K562 (cell line): ENCODE measurements at regions not wholly inside any gene's neighbourhood (a gene's known extent, or its start where the extent isn't known, plus 50 kb on each side); places are given as distances from the start of the nearest gene placed in this dataset.

Experiments
- ATAC-seq: fragments of 200-7000 bp; cut with Tn5 transposase; 3 replicates; pipeline ENCODE4 v1.9.1; 2020; ENCODE audit warnings: moderate library complexity
- BruUV-seq: library from RNA; stranded (reverse); fragments of 400-500 nt; replicated peaks from 2 replicates; lab custom pipeline; 2021; lab: Mats Ljungman, UMichigan
- CTCF ChIA-PET: fragments of 300-600 bp; formaldehyde crosslinking; extraction: SDS; loops from one replicate; lab custom pipeline; 2021; ENCODE audit warnings: low intra/inter-chr PET ratio; lab: Yijun Ruan, JAX
- POLR2A ChIA-PET: fragments of 300-600, 350-650 bp; sonication (Branson Sonifier 250); formaldehyde crosslinking; extraction: SDS; loops from one replicate; lab custom pipeline; 2021; ENCODE audit warnings: antibody characterized with exemption, inconsistent platforms; lab: Yijun Ruan, JAX
- DNase-seq, 4 experiments: peaks; one replicate each; pipeline versions ENCODE4 v3.0.0 to v3.0.0-alpha.2; 2011 to 2018; ENCODE audit warnings: low spot score in 3 of 4, mixed read lengths in 3 of 4; ENCODE audit errors: extremely low read depth in 1 of 4
- FAIRE-seq: peaks from 2 replicates; lab custom pipeline; 2011; peaks lifted over from hg19 to GRCh38; lab: Jason Lieb, UNC
- H2AFZ ChIP-seq: 2 replicates; pipeline ENCODE4 v1.6.0; 2011; ENCODE audit warnings: low read depth, low read length, control low read depth, inconsistent platforms
- H3K27ac ChIP-seq: fragments of 200-600 bp; 3 replicates; pipeline ENCODE4 v1.8.0; 2011; ENCODE audit warnings: low read depth, mild to moderate bottlenecking, control low read depth, inconsistent platforms, low read length, moderate library complexity, mixed read lengths; ENCODE audit errors: extremely low read depth
- H3K27me3 ChIP-seq, 2 experiments: fragments of 300-600 bp in 1 of 2; 2 replicates in 1 of 2; 3 replicates in 1 of 2; pipeline versions ENCODE4 v1.6.0 to v1.8.0; 2011; ENCODE audit warnings: inconsistent platforms in 2 of 2, low read length in 2 of 2, mild to moderate bottlenecking in 1 of 2, mixed read lengths in 1 of 2, moderate library complexity in 1 of 2; ENCODE audit not compliant: control insufficient read depth in 2 of 2, insufficient read depth in 2 of 2
- H3K36me3 ChIP-seq: fragments of 300-600 bp; 3 replicates; pipeline ENCODE4 v1.8.0; 2011; ENCODE audit warnings: mild to moderate bottlenecking, low read length, inconsistent platforms; ENCODE audit not compliant: control insufficient read depth, insufficient read depth
- H3K4me1 ChIP-seq, 2 experiments: fragments of 200-600 bp in 1 of 2; replicated peaks in 1 of 2; 2 replicates in 1 of 2; 3 replicates in 1 of 2; pipeline versions ENCODE4 v1.5.1 to v1.8.0; 2011; ENCODE audit warnings: inconsistent platforms in 2 of 2, low read length in 2 of 2, mild to moderate bottlenecking in 1 of 2, mixed read lengths in 1 of 2, moderate library complexity in 1 of 2; ENCODE audit not compliant: control insufficient read depth in 2 of 2, insufficient read depth in 2 of 2
- H3K4me2 ChIP-seq: 2 replicates; pipeline ENCODE4 v1.6.1; 2011; ENCODE audit warnings: low read length, control low read depth, inconsistent platforms, mixed read lengths; ENCODE audit not compliant: insufficient read depth
- H3K4me3 ChIP-seq: fragments of 200-600 bp; sonication (generic), shearing (Covaris generic); 2 replicates; pipeline ENCODE4 v1.5.1; 2016; ENCODE audit warnings: control low read depth, inconsistent platforms
- H3K79me2 ChIP-seq: fragments of 200-600 bp; 3 replicates; pipeline ENCODE4 v1.8.0; 2011; ENCODE audit warnings: low read length, inconsistent platforms; ENCODE audit not compliant: control insufficient read depth, insufficient read depth
- H3K9ac ChIP-seq, 2 experiments: 2 replicates each; pipeline versions ENCODE4 v1.6.0 to v1.6.1; 2011; ENCODE audit warnings: low read depth in 2 of 2, low read length in 2 of 2, control low read depth in 1 of 2, inconsistent platforms in 1 of 2, mild to moderate bottlenecking in 1 of 2, mixed read lengths in 1 of 2; ENCODE audit not compliant: insufficient read depth in 1 of 2
- H3K9me1 ChIP-seq: one replicate; pipeline ENCODE4 v1.6.0; 2011; ENCODE audit warnings: inconsistent platforms, mild to moderate bottlenecking, low read length, moderate library complexity; ENCODE audit not compliant: control insufficient read depth, insufficient read depth
- H3K9me3 ChIP-seq: replicated peaks from 2 replicates; pipeline ENCODE4 v1.5.1; 2011; ENCODE audit warnings: low read depth, low read length, inconsistent platforms; ENCODE audit not compliant: control insufficient read depth, insufficient read depth
- H4K20me1 ChIP-seq: replicated peaks from 2 replicates; pipeline ENCODE4 v1.6.1; 2011; ENCODE audit warnings: low read length, inconsistent platforms, mixed read lengths; ENCODE audit not compliant: control insufficient read depth, insufficient read depth
- ATF3 ChIP-seq, 2 experiments: fragments of 450-650 bp in 1 of 2; sonication (generic) in 1 of 2; formaldehyde crosslinking in 1 of 2; IDR thresholded peaks in 1 of 2; conservative IDR thresholded peaks in 1 of 2; 2 replicates each; pipeline versions ENCODE4 v1.6.1 to v1.8.1; 2016 to 2023; ENCODE audit warnings: mild to moderate bottlenecking in 2 of 2, moderate library complexity in 2 of 2, inconsistent platforms in 1 of 2, missing genetic modification reagents in 1 of 2
- CUX1 ChIP-seq: fragments of 200-800 bp; sonication (Bioruptor generic); IDR thresholded peaks from 2 replicates; pipeline ENCODE4 v1.6.1; 2016; ENCODE audit warnings: missing genetic modification characterization, missing compliant biosample characterization
- RBM22 ChIP-seq: fragments of 200-400 bp; formaldehyde crosslinking; IDR thresholded peaks from 2 replicates; pipeline ENCODE4 v1.6.1; 2018; ENCODE audit warnings: low read length, low read depth; ENCODE audit not compliant: poor library complexity, severe bottlenecking
- ZNF146 ChIP-seq: IDR thresholded peaks from one replicate; pipeline ENCODE4 v1.6.1; 2018; ENCODE audit warnings: missing compliant biosample characterization; ENCODE audit not compliant: unreplicated experiment
- WGBS: fragments of 100-300 bp; shearing (Covaris generic); methylation state at CpG from one replicate; pipeline ENCODE4 v1.1.6; 2016; ENCODE audit warnings: low coverage, mixed read lengths; ENCODE audit not compliant: insufficient coverage; ENCODE audit errors: missing lambda C conversion rate; 5-methylcytosine and 5-hydroxymethylcytosine counted together
- in situ Hi-C: fragments of 300-500 bp; cut with MboI; formaldehyde crosslinking; loops from 4 replicates; pipeline ENCODE4 v1.15.0; 2018; ENCODE audit warnings: inconsistent platforms, mixed read lengths
- intact Hi-C: fragments of 100-400 bp; cut with micrococcal nuclease; formaldehyde crosslinking; loops from 2 replicates; pipeline ENCODE4 v1.14.2; 2022

GRCh38 chr2:236337465-236338325, 73.5 kb upstream of the ASB18 start:
- no peak overlapping the region for H3K27ac ChIP-seq
- H3K9ac ChIP-seq, result no peak overlapping the region
- no peak overlapping the region for H3K4me3 ChIP-seq
- in situ Hi-C loops, result no loop called here
- POLR2A ChIA-PET, result no interaction called here
- FAIRE-seq, result no peak
- H3K36me3 ChIP-seq, result no peaks in the 10 kb centered on the region
- H3K9me3 ChIP-seq, result no peaks in the 10 kb centered on the region
- TF ChIP-seq ATF3 (IDR thresholded peaks at IDR 0.05), result no peak
- TF ChIP-seq ATF3 (CRISPR knock-in tag; conservative IDR thresholded peaks at IDR 0.05), result no peak
- no peak for TF ChIP-seq CUX1 (CRISPR knock-in tag)
- no peak for TF ChIP-seq ZNF146
- TF ChIP-seq RBM22, result no peak
- no peaks in the 10 kb centered on the region for H4K20me1 ChIP-seq
- no peak for ATAC-seq
- 2% methylated on average over 18 of the region's 19 CpGs for WGBS
- H3K4me1 ChIP-seq, result no peaks in the 10 kb centered on the region
- no peak for DNase-seq
- H3K79me2 ChIP-seq, result no peaks in the 10 kb centered on the region
- CTCF ChIA-PET, result no interaction called here
- no TSS peak for BruUV-seq
- intact Hi-C loops, result no loop called here
- no peaks in the 10 kb centered on the region for H3K9me1 ChIP-seq
- H2AFZ ChIP-seq, result no peak overlapping the region
- no peak overlapping the region for H3K4me2 ChIP-seq
- H3K27me3 ChIP-seq, result peaks cover 0 to 46% of the 10 kb centered on the region in 2 experiments; a peak in 4 of 5 replicates
